ENCODE measurements at regions not wholly inside any gene's neighbourhood (a gene's known extent, or its start where the extent isn't known, plus 50 kb on each side); places are given as distances from the start of the nearest gene placed in this dataset.

GRCh38 chr2:143949121-143949848, 570.6 kb downstream of the ZEB2 start:
- TF ChIP-seq, protein P1, sequence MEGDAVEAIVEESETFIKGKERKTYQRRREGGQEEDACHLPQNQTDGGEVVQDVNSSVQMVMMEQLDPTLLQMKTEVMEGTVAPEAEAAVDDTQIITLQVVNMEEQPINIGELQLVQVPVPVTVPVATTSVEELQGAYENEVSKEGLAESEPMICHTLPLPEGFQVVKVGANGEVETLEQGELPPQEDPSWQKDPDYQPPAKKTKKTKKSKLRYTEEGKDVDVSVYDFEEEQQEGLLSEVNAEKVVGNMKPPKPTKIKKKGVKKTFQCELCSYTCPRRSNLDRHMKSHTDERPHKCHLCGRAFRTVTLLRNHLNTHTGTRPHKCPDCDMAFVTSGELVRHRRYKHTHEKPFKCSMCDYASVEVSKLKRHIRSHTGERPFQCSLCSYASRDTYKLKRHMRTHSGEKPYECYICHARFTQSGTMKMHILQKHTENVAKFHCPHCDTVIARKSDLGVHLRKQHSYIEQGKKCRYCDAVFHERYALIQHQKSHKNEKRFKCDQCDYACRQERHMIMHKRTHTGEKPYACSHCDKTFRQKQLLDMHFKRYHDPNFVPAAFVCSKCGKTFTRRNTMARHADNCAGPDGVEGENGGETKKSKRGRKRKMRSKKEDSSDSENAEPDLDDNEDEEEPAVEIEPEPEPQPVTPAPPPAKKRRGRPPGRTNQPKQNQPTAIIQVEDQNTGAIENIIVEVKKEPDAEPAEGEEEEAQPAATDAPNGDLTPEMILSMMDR (IDR thresholded peaks at IDR 0.05 in 2 of 3, conservative IDR thresholded peaks at IDR 0.05 in 1 of 3; ENCODE audit: insufficient read depth in 2 of 3, low read depth in 1 of 3, low read length in 3 of 3), result no peak
- TF ChIP-seq TCFL5 (CRISPR knock-in tag; conservative IDR thresholded peaks at IDR 0.05), result no peak
- no peak for TF ChIP-seq ATF2 (CRISPR knock-in tag; IDR thresholded peaks at IDR 0.05)
- no peak for TF ChIP-seq DPF2 (IDR thresholded peaks at IDR 0.05)
- no peak for TF ChIP-seq HDAC2 (IDR thresholded peaks at IDR 0.05)
- no peak for TF ChIP-seq ZFX (CRISPR knock-in tag; IDR thresholded peaks at IDR 0.05)
- TF ChIP-seq POLR2A (conservative IDR thresholded peaks at IDR 0.05), result no peak
- TF ChIP-seq CHD2 (IDR thresholded peaks at IDR 0.05; ENCODE audit: low read depth, low read length), result no peak
- no peak for TF ChIP-seq CBX2 (IDR thresholded peaks at IDR 0.05; ENCODE audit: insufficient read depth, low read length, poor library complexity, severe bottlenecking)
- TF ChIP-seq ZNF445 (CRISPR knock-in tag; IDR thresholded peaks at IDR 0.05; ENCODE audit: low read depth), result no peak
- no peak for TF ChIP-seq JUNB (CRISPR knock-in tag; conservative IDR thresholded peaks at IDR 0.05)
